Stimulated activated CD4-positive, alpha-beta T cell treated with anti-CD3 and anti-CD28 coated beads, Interleukin-1b, Interleukin-23, amount 100 ng/mL, for 1 hour (primary cell): ENCODE measurements at regions not wholly inside any gene's neighbourhood (a gene's known extent, or its start where the extent isn't known, plus 50 kb on each side); places are given as distances from the start of the nearest gene placed in this dataset.

ENCODE experiments used
- DNase-seq, 2 donors: peaks; one replicate each; pipeline ENCODE4 v3.0.0-alpha.2; 2020; ENCODE audit warnings: low read depth in 2 of 2

DNA sequence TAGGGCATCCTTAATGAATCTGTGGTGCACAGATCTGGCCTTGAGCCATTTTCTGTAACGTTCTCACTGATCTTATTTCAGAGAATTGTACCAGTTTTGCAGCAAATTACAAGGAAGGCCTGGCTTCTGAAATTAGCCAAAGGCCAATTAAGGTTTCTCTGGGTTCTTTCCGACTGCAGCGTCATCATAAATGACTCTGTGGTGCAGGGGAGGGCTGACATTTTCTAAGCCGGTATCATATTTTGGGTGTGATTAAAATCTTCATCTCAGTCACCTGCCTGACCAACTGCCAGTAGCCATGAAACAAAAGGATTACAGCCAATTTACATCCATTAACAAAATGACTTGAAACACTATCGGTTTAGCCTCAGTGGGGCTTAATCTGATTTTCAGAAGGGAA, 363.7 kb downstream of the ADRA2A start:
- no peak for DNase-seq

- DNase-seq: no peak
These were observed 368.8 kb downstream of the ADRA2A start for GRCh38 chr10:111445667-111446066.

GRCh38 chr10:111446966-111447365, 370.1 kb downstream of the ADRA2A start:
- no peak for DNase-seq

DNA sequence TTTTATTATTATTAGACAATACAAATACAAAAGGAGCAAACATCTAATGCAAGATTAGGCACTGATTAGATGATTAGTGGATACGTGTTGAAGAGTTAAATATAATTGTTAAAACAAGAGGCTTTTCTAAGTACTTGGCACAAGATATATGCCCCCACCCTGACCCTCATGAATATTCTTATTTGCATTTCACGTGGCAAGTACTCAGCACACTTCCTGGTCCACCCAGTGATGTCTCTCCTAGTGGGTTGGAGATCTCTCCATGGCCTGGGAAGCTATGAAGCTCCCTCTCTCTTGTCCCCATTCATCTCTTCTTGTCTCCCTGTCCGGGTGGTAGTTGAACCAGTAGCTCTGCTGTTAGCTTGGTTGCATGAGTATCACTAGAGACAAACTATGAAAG, 375.3 kb downstream of the ADRA2A start:
- no peak for DNase-seq

DNA sequence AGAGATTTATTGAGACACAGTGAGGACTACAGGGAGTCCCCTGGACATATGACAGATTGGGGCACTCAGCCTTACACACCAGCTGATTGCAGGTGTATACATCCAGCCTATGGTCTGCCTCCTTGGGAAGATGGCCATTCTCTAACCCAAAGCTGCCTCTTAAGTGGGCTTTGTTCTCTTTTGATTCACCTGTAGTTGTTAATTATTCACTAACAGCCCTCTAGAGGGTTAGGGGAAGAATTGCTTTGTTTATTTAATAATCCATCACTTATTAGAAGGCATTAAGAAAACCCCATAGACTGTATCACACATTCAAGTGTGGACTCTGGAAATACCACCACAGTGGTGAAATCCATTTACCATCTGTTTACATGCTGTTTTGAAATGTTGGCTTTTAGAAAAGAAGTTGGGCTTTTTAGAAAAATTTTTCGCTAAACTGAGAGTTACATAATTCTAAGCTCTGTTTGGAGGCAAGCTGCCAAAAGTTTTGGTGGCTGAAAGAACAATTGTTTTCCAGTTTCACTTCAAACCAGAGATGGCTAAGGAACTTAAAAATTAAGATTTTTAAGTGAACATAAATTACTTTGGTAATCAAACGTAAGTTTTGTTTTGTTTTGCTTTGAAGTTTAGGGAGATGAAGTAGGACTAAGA, 379.1 kb downstream of the ADRA2A start:
- DNase-seq: no peak

DNA sequence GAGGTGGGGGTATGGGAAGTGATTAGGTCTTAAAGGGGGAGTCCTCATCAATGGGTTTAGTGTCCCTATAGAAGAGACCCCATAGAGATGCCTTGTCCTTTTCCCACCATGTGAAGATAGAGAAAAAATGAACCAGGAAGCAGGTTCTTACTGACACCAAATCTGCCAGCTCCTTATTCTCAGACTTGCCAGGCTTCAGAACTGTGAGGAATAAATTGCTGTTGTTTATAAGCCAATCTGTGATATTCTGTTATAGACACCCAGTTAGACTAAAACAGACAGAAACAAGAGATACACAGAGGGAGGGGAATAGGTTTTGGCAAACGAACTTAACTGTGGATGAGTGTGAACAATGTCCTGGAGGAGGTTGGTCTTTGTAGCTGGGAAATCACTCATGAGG, 381.4 kb downstream of the ADRA2A start:
- no peak for DNase-seq

DNA sequence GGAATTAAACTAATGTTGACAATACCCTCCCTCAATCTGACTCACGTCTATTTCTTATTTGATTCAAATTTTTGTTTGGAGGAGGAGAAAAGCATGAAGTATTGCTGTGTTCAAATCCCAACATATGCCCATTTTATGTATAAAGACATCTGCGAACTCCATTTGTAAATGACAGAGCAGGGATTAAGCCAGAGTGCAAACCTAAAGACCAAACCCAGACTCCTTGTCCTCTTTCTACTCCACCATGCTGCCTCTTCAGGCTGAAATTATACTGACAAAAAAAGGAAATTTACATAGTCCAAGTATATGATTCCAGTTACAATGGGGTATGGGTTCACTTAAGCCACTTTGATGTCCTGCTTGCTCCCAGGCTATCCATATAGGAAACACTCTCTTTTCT, 383.1 kb downstream of the ADRA2A start:
- no peak for DNase-seq

GRCh38 chr10:111472445-111472844, 395.6 kb downstream of the ADRA2A start:
- no peak for DNase-seq

GRCh38 chr10:111473361-111473760, 396.5 kb downstream of the ADRA2A start:
- no peak for DNase-seq

GRCh38 chr10:111474786-111475185, 398.0 kb downstream of the ADRA2A start:
- no peak for DNase-seq

GRCh38 chr10:111475720-111476119, 398.9 kb downstream of the ADRA2A start:
- no peak for DNase-seq

DNA sequence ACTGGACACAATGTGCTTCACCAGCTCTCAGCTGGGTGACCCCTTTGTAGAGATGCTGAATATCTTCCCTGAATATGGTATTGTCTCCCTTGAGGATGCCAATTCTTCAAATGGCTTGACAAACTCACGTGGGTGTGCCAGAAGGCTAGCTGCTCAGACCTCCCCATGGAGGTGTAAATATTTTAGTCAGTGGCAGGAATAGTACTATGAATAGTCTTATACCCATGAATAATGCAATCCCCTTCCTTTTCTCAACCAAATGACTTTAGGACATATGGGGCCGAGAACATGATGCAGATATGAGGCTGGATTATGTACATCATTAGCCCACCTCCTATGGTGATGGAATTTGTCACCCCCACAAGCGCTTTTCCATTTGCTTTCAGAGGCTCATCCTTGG, 401.8 kb downstream of the ADRA2A start:
- no peak for DNase-seq

- DNase-seq: no peak
These were observed 403.1 kb downstream of the ADRA2A start for GRCh38 chr10:111479966-111480365.

DNA sequence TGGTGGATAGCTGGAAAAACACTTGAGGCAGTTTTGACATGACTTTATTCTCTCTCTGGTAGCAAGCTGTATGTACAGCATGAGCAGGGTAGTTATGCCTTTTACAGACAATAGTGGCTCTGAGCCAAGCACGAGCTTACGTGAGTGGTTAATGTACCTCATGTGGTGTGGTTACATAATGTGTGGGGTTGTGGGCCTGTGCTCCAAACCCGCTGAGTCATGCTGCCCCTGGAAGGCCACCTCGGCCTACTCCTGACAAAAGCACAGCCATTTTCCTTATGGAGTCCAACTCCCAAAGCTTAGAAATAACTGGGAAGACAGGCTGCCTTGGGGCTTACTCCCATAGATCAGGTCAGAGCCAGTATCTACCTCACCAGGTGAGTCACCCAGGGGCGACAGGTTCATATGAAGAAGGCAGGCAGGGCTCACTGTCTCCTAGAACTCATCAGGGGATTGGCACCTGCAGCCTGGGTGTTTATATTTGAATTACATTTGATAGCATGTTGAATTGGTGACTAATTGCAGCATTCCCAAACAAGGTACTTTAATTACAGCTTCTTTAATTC, 404.5 kb downstream of the ADRA2A start:
- no peak for DNase-seq

- no peak for DNase-seq
These were observed 405.0 kb downstream of the ADRA2A start for GRCh38 chr10:111481866-111482265.

GRCh38 chr10:111482621-111483216, 405.9 kb downstream of the ADRA2A start:
- DNase-seq: no peak

GRCh38 chr10:111485767-111486166, 408.9 kb downstream of the ADRA2A start:
- DNase-seq: no peak

- DNase-seq: no peak
These were observed 409.5 kb downstream of the ADRA2A start for GRCh38 chr10:111486346-111486745.

DNA sequence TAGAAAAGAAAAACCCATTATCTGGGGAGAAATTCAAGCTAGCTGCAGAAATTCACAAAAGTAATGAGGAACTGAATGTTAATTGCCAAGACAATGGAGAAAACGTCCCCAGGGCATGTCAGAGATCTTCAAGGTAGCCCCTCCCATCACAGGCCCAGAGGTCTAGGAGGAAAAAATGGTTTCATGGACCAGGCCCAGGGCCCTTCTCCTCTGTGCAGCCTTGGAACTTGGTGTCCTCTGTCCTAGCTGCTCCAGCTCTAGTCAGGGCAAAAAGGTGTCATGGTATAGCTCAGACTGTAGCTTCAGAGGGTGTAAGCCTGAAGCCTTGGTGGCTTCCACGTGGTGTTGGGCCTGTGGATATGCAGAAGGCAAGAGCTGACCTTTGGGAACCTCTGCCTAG, 411.8 kb downstream of the ADRA2A start:
- no peak for DNase-seq

DNA sequence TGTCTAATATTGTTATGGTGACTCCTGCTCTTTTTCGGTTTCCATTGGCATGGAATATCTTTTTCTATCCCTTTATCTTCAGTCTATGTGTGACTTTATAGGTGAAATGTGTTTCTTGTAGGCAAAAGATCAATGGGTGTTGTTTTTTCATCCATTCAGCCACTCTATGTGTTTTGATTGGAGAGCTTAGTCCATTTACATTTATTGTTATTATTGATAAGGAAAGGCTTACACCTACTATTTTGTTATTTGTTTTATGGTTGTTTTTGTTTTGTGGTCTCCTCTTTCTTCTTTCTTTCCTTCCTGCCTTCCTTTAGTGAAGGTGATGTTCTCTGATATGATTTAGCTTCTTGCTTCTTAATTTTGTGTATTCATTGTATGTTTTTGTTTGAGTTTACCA, 414.3 kb downstream of the ADRA2A start:
- DNase-seq: no peak

DNA sequence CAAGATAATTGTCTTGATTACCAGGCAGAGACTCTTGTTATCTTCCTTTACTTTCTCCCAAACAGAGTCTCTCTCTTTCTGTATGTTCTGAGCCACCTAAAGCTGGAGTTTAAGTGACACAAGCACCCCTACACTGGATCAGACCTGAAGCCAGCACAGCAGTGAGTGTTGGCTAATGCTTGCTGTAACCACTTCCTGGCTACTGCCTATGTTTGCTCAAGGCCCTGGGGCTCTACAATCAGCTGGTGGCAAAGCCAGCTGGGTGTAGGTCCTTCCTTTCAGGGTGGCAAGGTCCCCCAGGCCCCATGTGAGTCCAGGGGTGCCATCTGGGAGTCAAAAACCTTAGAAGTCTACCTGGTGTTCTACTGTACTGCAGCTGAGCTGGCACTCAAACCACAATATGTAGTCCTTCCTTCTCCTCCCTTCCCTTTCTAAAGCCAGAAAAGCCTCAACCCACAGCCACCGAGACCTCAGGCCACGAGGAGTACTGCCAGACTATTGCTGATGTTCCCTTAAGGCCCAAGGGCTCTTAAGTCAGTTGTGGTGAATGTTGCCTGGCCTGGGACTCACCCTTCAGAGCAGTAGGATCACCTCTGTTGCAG, 416.3 kb downstream of the ADRA2A start:
- DNase-seq: no peak

DNA sequence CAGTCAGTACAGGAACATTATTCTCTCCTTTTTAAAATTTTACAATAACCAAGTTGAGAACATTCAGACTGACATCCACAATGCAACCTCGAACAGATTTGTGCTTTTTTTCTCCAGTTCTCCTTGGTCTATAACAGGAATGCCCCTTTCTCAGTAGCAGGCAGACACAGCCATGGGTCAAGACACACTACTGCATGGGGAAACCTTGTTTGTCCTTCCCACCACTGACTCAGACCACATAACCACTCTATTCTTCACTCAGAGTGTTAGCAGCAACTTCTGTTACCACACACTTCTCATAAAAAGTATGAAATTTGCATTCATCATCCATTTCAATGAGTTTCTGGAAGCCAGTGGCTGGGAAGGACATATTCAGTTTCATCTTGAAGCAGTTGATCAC, 421.7 kb downstream of the ADRA2A start:
- DNase-seq: no peak

GRCh38 chr10:111504376-111504775, 427.5 kb downstream of the ADRA2A start:
- DNase-seq: no peak
